BLaER1 treated with 17β-estradiol and CSF1 and Interleukin-3, amounts not matched to agents 10 nM and 100 nM (cell line): ENCODE measurements at regions not wholly inside any gene's neighbourhood (a gene's known extent, or its start where the extent isn't known, plus 50 kb on each side); places are given as distances from the start of the nearest gene placed in this dataset.

Experiments used
- H3K27ac ChIP-seq, 11 experiments: shearing (Covaris generic); formaldehyde crosslinking; 2 replicates each; pipeline ENCODE4 v1.8.1; 2022
- H3K27me3 ChIP-seq, 11 experiments: shearing (Covaris generic); formaldehyde crosslinking; 2 replicates each; pipeline ENCODE4 v1.8.1; 2022
- H3K36me3 ChIP-seq, 11 experiments: shearing (Covaris generic); formaldehyde crosslinking; 2 replicates each; pipeline ENCODE4 v1.8.1; 2022
- H3K4me1 ChIP-seq, 10 experiments: shearing (Covaris generic); formaldehyde crosslinking; 2 replicates each; pipeline ENCODE4 v1.8.1; 2022
- H3K4me2 ChIP-seq, 11 experiments: shearing (Covaris generic); formaldehyde crosslinking; 2 replicates each; pipeline ENCODE4 v1.8.1; 2022
- H3K4me3 ChIP-seq, 10 experiments: shearing (Covaris generic); formaldehyde crosslinking; 2 replicates each; pipeline ENCODE4 v1.8.1; 2022
- H3K9ac ChIP-seq, 11 experiments: shearing (Covaris generic); formaldehyde crosslinking; 2 replicates each; pipeline ENCODE4 v1.8.1; 2022
- H3K9me3 ChIP-seq, 11 experiments: shearing (Covaris generic); formaldehyde crosslinking; replicated peaks in 1 of 11; 2 replicates each; pipeline ENCODE4 v1.8.1; 2022
- H4K20me1 ChIP-seq, 11 experiments: shearing (Covaris generic); formaldehyde crosslinking; 2 replicates each; pipeline ENCODE4 v1.8.1; 2022
- Cebpa-rat ChIP-seq, 11 experiments: shearing (Covaris generic); IDR thresholded peaks; 2 replicates each; pipeline ENCODE4 v1.8.1; 2022

DNA sequence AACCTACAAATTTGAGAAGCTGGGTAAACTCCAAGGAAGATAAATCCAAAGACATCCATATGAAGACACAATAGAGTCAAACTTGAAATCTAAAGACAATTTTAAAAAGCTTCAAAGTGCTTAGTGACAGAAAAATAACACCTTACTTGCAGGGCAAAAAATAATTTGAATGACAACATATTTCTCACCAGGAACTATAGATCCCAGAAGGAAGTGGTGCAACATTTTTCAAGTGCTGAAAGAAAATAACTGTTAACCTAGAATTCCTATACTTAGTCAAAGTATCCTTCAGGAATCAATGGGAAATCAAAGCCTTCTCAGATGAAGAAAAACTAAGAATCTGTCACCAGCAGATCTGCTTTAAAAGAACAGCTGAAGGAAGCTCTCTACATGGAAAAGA lies 184.4 kb downstream of the HLX start:
- H3K9me3 ChIP-seq = peaks cover 0 to 22% (median 7%) of the 10 kb centered on the region in 11 experiments; a peak in 10 of 22 replicates
- no peaks in the 10 kb centered on the region for H3K27me3 ChIP-seq
- no peak overlapping the region for H3K9ac ChIP-seq
- H3K4me3 ChIP-seq = no peak overlapping the region
- H4K20me1 ChIP-seq = no peaks in the 10 kb centered on the region
- no peak overlapping the region for H3K27ac ChIP-seq
- TF ChIP-seq Cebpa-rat (IDR thresholded peaks at IDR 0.05) = no peak
- no peak overlapping the region for H3K4me2 ChIP-seq
- H3K4me1 ChIP-seq = peaks cover 23 to 40% (median 27%) of the 10 kb centered on the region in 10 experiments
- no peaks in the 10 kb centered on the region for H3K36me3 ChIP-seq

DNA sequence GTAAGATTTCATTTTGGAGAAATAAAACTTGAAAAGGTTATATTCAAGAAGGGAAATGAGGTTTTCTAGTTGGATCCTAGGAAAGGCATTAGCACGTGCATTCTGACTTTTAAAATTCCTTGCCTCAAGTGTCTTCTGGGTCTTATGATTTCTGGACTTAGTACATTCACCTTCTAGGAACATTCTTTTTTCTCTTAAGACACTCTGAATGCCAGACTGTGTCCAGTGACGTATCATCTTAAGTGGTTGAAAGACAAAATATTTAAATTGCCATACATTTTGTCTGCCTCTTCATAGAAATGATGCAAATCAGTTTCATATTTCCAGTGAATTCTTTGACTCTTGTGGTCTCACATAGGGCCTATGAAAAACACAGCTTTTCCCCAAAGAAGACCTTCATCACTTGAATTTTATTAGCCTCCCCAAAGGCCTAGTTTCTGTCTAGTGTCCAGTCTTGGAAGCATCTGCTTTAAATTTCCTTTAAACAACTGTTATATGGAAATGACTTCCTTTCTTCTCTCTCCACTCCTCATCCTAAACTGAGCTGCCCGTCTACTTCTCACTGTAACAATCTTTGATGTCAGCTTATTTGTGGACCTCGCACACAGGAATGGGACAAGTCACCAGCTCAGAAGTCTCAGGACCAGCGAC lies 187.2 kb downstream of the HLX start:
- Histone ChIP-seq H3K4me2 (peak overlapping the region in 9 of 11 experiments; percentile 2 to 81 (median 75); a peak in 17 of 22 replicates), H3K9ac (no peak overlapping the region), H3K4me3 (no peak overlapping the region), H3K27ac (peak overlapping the region in 8 of 11 experiments; percentile 3 to 93 (median 22); a peak in 7 of 22 replicates), H4K20me1 (no peaks in the 10 kb centered on the region), H3K36me3 (no peaks in the 10 kb centered on the region), H3K4me1 (peaks cover 43 to 60% (median 51%) of the 10 kb centered on the region in 10 experiments), H3K27me3 (no peaks in the 10 kb centered on the region), H3K9me3 (peaks cover 0 to 23% (median 7%) of the 10 kb centered on the region in 11 experiments; a peak in 11 of 22 replicates)
- TF ChIP-seq Cebpa-rat (IDR thresholded peaks at IDR 0.05) = no peak

DNA sequence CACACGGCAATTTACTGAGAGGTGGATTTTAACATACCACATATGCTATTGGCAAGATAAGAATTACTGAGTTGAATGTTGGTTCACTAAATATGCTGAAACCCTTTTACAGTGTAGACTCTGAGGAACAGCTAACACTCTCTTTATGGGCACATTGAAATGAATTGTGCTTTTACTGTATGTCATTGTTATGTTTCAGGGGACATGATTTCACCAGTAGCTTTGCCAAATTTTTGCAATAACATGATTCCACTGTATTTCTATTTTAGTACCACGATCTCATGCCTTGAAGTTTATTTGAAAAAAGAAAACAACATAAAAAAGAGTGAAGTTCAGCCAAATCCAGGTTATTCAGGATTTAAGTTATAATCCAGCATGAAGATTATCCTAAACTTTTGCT lies 188.5 kb downstream of the HLX start:
- Histone ChIP-seq H3K4me3 (no peak overlapping the region), H3K36me3 (no peaks in the 10 kb centered on the region), H3K27ac (peak overlapping the region in 9 of 11 experiments; percentile 81 to 93 (median 88); a peak in 13 of 22 replicates), H4K20me1 (no peaks in the 10 kb centered on the region), H3K9ac (no peak overlapping the region), H3K9me3 (peaks cover 0 to 23% (median 7%) of the 10 kb centered on the region in 11 experiments; a peak in 11 of 22 replicates), H3K4me1 (peaks cover 43 to 71% (median 57%) of the 10 kb centered on the region in 10 experiments), H3K27me3 (no peaks in the 10 kb centered on the region), H3K4me2 (peak overlapping the region in 9 of 11 experiments; percentile 65 to 81 (median 75); a peak in 14 of 22 replicates)
- no peak for TF ChIP-seq Cebpa-rat (IDR thresholded peaks at IDR 0.05)

- peaks cover 4 to 27% (median 9%) of the 10 kb centered on the region in 11 experiments; a peak in 17 of 22 replicates for H3K9me3 ChIP-seq
- peak overlapping the region; percentile 39 to 83 (median 75) for H3K4me2 ChIP-seq
- peak overlapping the region; percentile 78 to 93 (median 88); a peak in 21 of 22 replicates for H3K27ac ChIP-seq
- peak overlapping the region; percentile 61 to 77 (median 66); a peak in 20 of 22 replicates for H3K9ac ChIP-seq
- H3K27me3 ChIP-seq = no peaks in the 10 kb centered on the region
- peaks cover 43 to 79% (median 62%) of the 10 kb centered on the region in 10 experiments for H3K4me1 ChIP-seq
- H3K36me3 ChIP-seq = no peaks in the 10 kb centered on the region
- H3K4me3 ChIP-seq = peak overlapping the region in 2 of 10 experiments; percentile 1 to 9; a peak in 2 of 20 replicates
- TF ChIP-seq Cebpa-rat (IDR thresholded peaks at IDR 0.05) = peak in 2 of 11 experiments; percentile 24 to 42; a peak in 1 of 22 replicates
- H4K20me1 ChIP-seq = no peaks in the 10 kb centered on the region
Measured at GRCh38 chr1:221069178-221069903, 190.1 kb downstream of the HLX start.

GRCh38 chr1:221069986-221070385 lies 190.7 kb downstream of the HLX start:
- Histone ChIP-seq H3K4me2 (peak overlapping the region; percentile 39 to 83 (median 75)), H4K20me1 (no peaks in the 10 kb centered on the region), H3K36me3 (no peaks in the 10 kb centered on the region), H3K9ac (peak overlapping the region; percentile 61 to 77 (median 66); a peak in 19 of 22 replicates), H3K4me1 (peaks cover 43 to 86% (median 68%) of the 10 kb centered on the region in 10 experiments), H3K4me3 (peak overlapping the region in 2 of 10 experiments; percentile 1 to 5; a peak in 3 of 20 replicates), H3K9me3 (peaks cover 4 to 28% (median 9%) of the 10 kb centered on the region in 11 experiments; a peak in 17 of 22 replicates), H3K27me3 (no peaks in the 10 kb centered on the region), H3K27ac (peak overlapping the region; percentile 78 to 93 (median 88); a peak in 21 of 22 replicates)
- TF ChIP-seq Cebpa-rat (IDR thresholded peaks at IDR 0.05) = no peak

DNA sequence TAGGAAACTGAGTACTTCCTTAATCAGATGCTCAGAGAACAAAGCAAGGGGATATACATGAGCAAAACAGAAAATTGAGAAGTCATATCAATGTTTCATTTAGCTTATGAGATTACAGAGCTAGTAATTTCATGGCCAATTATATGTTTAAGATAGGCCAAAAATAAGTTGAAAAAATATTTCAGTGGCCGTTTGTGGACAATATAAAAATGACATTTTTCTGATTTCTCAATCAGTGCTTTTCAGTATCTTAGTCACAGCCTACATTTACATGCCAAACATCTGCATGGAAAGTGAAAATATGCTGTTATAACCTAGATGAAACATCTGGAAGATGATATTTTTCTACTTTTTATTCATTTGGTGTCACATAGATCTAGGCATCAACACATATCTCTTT lies 192.5 kb downstream of the HLX start:
- Histone ChIP-seq H3K27me3 (no peaks in the 10 kb centered on the region), H3K4me2 (peak overlapping the region in 7 of 11 experiments; percentile 67 to 83 (median 78); a peak in 11 of 22 replicates)

DNA sequence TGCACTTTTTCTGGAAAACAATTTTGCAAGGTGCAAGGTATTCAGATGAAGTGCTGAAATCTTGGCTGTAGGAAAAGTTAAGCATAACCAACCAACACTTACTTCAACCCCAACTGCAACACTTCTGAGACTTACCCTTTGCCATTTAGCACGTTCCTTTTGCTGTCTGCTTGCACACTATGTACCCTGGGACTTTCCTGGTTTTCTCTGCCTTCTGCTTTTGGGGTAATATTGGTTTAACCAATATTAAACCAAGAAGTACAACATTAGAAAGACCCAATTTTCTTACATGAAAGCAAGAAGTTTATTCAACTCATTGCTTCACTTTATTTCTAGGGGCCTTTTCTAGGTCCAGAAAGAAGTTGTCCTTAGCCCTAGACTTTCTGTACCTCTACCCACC lies 193.0 kb downstream of the HLX start:
- Histone ChIP-seq H3K27me3 (no peaks in the 10 kb centered on the region), H3K4me2 (peak overlapping the region in 5 of 11 experiments; percentile 75 to 83 (median 80); a peak in 6 of 22 replicates), H3K36me3 (no peaks in the 10 kb centered on the region), H3K27ac (peak overlapping the region in 4 of 11 experiments; percentile 19 to 93 (median 89); a peak in 4 of 22 replicates), H3K4me3 (no peak overlapping the region), H3K9ac (no peak overlapping the region), H4K20me1 (no peaks in the 10 kb centered on the region), H3K9me3 (peaks cover 4 to 28% (median 9%) of the 10 kb centered on the region in 11 experiments; a peak in 17 of 22 replicates), H3K4me1 (peaks cover 35 to 83% (median 68%) of the 10 kb centered on the region in 10 experiments)
- no peak for TF ChIP-seq Cebpa-rat (IDR thresholded peaks at IDR 0.05)

More for the DNA sequence above, 192.5 kb downstream of the HLX start:
- Histone ChIP-seq H3K9me3 (peaks cover 4 to 28% (median 9%) of the 10 kb centered on the region in 11 experiments; a peak in 17 of 22 replicates), H4K20me1 (no peaks in the 10 kb centered on the region), H3K27ac (peak overlapping the region in 9 of 11 experiments; percentile 12 to 93 (median 88); a peak in 11 of 22 replicates), H3K36me3 (no peaks in the 10 kb centered on the region), H3K4me3 (no peak overlapping the region), H3K9ac (no peak overlapping the region), H3K4me1 (peaks cover 40 to 87% (median 71%) of the 10 kb centered on the region in 10 experiments)
- TF ChIP-seq Cebpa-rat (IDR thresholded peaks at IDR 0.05) = no peak

DNA sequence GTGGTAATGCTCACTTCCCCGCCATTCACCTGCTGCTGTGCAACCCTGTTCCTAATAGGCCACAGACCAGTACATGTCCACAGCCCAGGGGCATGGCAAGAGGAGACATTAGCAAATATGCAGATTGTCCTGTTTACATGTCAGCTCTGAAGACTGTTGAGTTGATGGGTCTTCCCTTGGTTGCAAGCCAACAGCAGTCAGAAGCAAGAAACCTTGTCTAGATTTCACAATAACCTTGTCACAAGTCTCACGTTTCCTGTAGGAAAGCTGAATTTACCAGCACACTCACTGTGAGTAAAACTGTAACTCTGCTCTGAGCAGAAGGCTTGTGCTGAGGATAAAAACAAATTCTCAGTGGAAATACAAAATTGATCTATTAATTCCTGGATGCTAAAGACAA lies 195.1 kb downstream of the HLX start:
- Histone ChIP-seq H3K9me3 (peaks cover 4 to 29% (median 9%) of the 10 kb centered on the region in 11 experiments; a peak in 17 of 22 replicates), H3K4me2 (peak overlapping the region in 10 of 11 experiments; percentile 33 to 65 (median 53); a peak in 18 of 22 replicates), H3K27me3 (no peaks in the 10 kb centered on the region; a peak in 1 of 22 replicates), H4K20me1 (no peaks in the 10 kb centered on the region), H3K4me1 (peaks cover 14 to 62% (median 47%) of the 10 kb centered on the region in 10 experiments), H3K36me3 (no peaks in the 10 kb centered on the region), H3K27ac (peak overlapping the region in 10 of 11 experiments; percentile 24 to 93 (median 65); a peak in 19 of 22 replicates), H3K4me3 (peak overlapping the region in 1 of 10 experiments; percentile 4; a peak in 1 of 20 replicates), H3K9ac (peak overlapping the region in 7 of 11 experiments; percentile 12 to 56 (median 29); a peak in 9 of 22 replicates)
- peak in 9 of 11 experiments; percentile 16 to 81 (median 71); a peak in 13 of 22 replicates for TF ChIP-seq Cebpa-rat (IDR thresholded peaks at IDR 0.05)
